CD4-positive, CD25-positive, alpha-beta regulatory T cell (primary cell): ENCODE measurements at regions not wholly inside any gene's neighbourhood (a gene's known extent, or its start where the extent isn't known, plus 50 kb on each side); places are given as distances from the start of the nearest gene placed in this dataset.

Experiments
- ATAC-seq, 2 donors: fragments of 150-1000 bp; cut with Tn5 transposase; one replicate each; pipeline ENCODE4 v1.10.0; 2021; ENCODE audit warnings: low read depth in 2 of 2, moderate number of reproducible peaks in 2 of 2, moderate library complexity in 1 of 2
- DNase-seq, 3 donors: peaks; one replicate each; pipeline versions ENCODE4 v3.0.0 to v3.0.0-alpha.2; 2012 to 2022; ENCODE audit warnings: mixed read lengths in 1 of 3
- H3K27ac ChIP-seq: one replicate; pipeline ENCODE4 v1.7.0; 2013; ENCODE audit warnings: mild to moderate bottlenecking, low read length; ENCODE audit not compliant: insufficient read depth, poor library complexity, severe bottlenecking
- H3K27me3 ChIP-seq: one replicate; pipeline ENCODE4 v1.7.0; 2013; ENCODE audit warnings: low read length; ENCODE audit not compliant: control insufficient read depth, insufficient read depth
- H3K36me3 ChIP-seq: one replicate; pipeline ENCODE4 v1.7.0; 2013; ENCODE audit warnings: mild to moderate bottlenecking, low read length, moderate library complexity; ENCODE audit not compliant: control insufficient read depth, insufficient read depth
- H3K4me1 ChIP-seq: 2 replicates; pipeline ENCODE4 v1.7.0; 2013; ENCODE audit warnings: mild to moderate bottlenecking, low read length; ENCODE audit not compliant: insufficient read depth, control insufficient read depth, poor library complexity, severe bottlenecking
- H3K4me3 ChIP-seq: one replicate; pipeline ENCODE4 v1.7.0; 2013; ENCODE audit warnings: low read depth, mild to moderate bottlenecking, low read length, moderate library complexity
- H3K9me3 ChIP-seq, 2 experiments: 1 replicate in 1 of 2; 2 replicates in 1 of 2; pipeline ENCODE4 v1.7.0; 2013; ENCODE audit warnings: low read length in 2 of 2, mild to moderate bottlenecking in 1 of 2, moderate library complexity in 1 of 2; ENCODE audit not compliant: control insufficient read depth in 2 of 2
- H3K27ac Mint-ChIP-seq, 3 donors: one replicate each; pipeline ENCODE4 v1.8.0; 2020 to 2022; ENCODE audit warnings: mild to moderate bottlenecking in 3 of 3, mixed read lengths in 3 of 3, moderate library complexity in 2 of 3
- H3K27me3 Mint-ChIP-seq: one replicate; pipeline ENCODE4 v1.8.0; 2022; ENCODE audit warnings: mild to moderate bottlenecking, mixed read lengths
- H3K36me3 Mint-ChIP-seq: one replicate; pipeline ENCODE4 v1.8.0; 2020; ENCODE audit warnings: mixed read lengths
- H3K4me1 Mint-ChIP-seq, 4 donors: one replicate each; pipeline ENCODE4 v1.8.0; 2020 to 2022; ENCODE audit warnings: mixed read lengths in 4 of 4, mild to moderate bottlenecking in 1 of 4
- H3K4me3 Mint-ChIP-seq, 4 donors: one replicate each; pipeline ENCODE4 v1.8.0; 2020 to 2022; ENCODE audit warnings: mild to moderate bottlenecking in 4 of 4, mixed read lengths in 4 of 4, moderate library complexity in 3 of 4
- H3K9me3 Mint-ChIP-seq, 7 donors: one replicate each; pipeline ENCODE4 v1.8.0; 2020 to 2022; ENCODE audit warnings: mixed read lengths in 7 of 7, mild to moderate bottlenecking in 3 of 7, moderate library complexity in 2 of 7

GRCh38 chr6:81909981-81910900 lies 157.8 kb upstream of the TENT5A start:
- no peak for ATAC-seq
- Histone ChIP-seq H3K36me3 (no peaks in the 10 kb centered on the region), H3K27me3 (no peaks in the 10 kb centered on the region), H3K27ac (no peak overlapping the region), H3K4me1 (no peaks in the 10 kb centered on the region), H3K4me3 (no peak overlapping the region), H3K9me3 (no peaks in the 10 kb centered on the region)
- no peaks in the 10 kb centered on the region for H3K36me3 Mint-ChIP-seq
- no peaks in the 10 kb centered on the region for H3K27me3 Mint-ChIP-seq
- peaks cover 0 to 4% (median 0%) of the 10 kb centered on the region in 7 donors for H3K9me3 Mint-ChIP-seq
- H3K4me1 Mint-ChIP-seq = no peaks in the 10 kb centered on the region
- no peak for DNase-seq
- H3K27ac Mint-ChIP-seq = no peak overlapping the region
- peak overlapping the region in 1 of 4 donors; percentile 24 for H3K4me3 Mint-ChIP-seq

GRCh38 chr6:81909162-81909561 lies 156.7 kb upstream of the TENT5A start:
- ATAC-seq (no peak), DNase-seq (no peak)
- Histone ChIP-seq H3K27me3 (no peaks in the 10 kb centered on the region), H3K4me1 (no peaks in the 10 kb centered on the region), H3K36me3 (no peaks in the 10 kb centered on the region), H3K4me3 (no peak overlapping the region), H3K9me3 (no peaks in the 10 kb centered on the region), H3K27ac (no peak overlapping the region)
- Mint-ChIP-seq H3K4me3 (no peak overlapping the region), H3K36me3 (no peaks in the 10 kb centered on the region), H3K9me3 (peaks cover 0 to 7% (median 0%) of the 10 kb centered on the region in 7 donors), H3K27me3 (no peaks in the 10 kb centered on the region), H3K27ac (no peak overlapping the region), H3K4me1 (no peaks in the 10 kb centered on the region)

GRCh38 chr6:81906709-81907204 lies 154.3 kb upstream of the TENT5A start:
- Histone ChIP-seq H3K36me3 (no peaks in the 10 kb centered on the region), H3K27ac (no peak overlapping the region), H3K27me3 (no peaks in the 10 kb centered on the region), H3K9me3 (no peaks in the 10 kb centered on the region), H3K4me1 (no peaks in the 10 kb centered on the region), H3K4me3 (no peak overlapping the region)
- Mint-ChIP-seq H3K9me3 (peaks cover 0 to 9% (median 4%) of the 10 kb centered on the region in 7 donors), H3K36me3 (no peaks in the 10 kb centered on the region), H3K27ac (no peak overlapping the region), H3K4me3 (no peak overlapping the region), H3K27me3 (no peaks in the 10 kb centered on the region), H3K4me1 (no peaks in the 10 kb centered on the region)
- no peak for ATAC-seq
- DNase-seq = no peak

- H3K27ac Mint-ChIP-seq = no peak overlapping the region
- Histone ChIP-seq H3K27me3 (no peaks in the 10 kb centered on the region), H3K27ac (no peak overlapping the region), H3K4me1 (no peaks in the 10 kb centered on the region), H3K9me3 (no peaks in the 10 kb centered on the region), H3K4me3 (no peak overlapping the region), H3K36me3 (no peaks in the 10 kb centered on the region)
- no peak overlapping the region for H3K4me3 Mint-ChIP-seq
- no peaks in the 10 kb centered on the region for H3K4me1 Mint-ChIP-seq
- no peaks in the 10 kb centered on the region for H3K27me3 Mint-ChIP-seq
- H3K36me3 Mint-ChIP-seq = no peaks in the 10 kb centered on the region
- DNase-seq (no peak), ATAC-seq (no peak)
- peaks cover 0 to 9% (median 4%) of the 10 kb centered on the region in 7 donors for H3K9me3 Mint-ChIP-seq
Measured at GRCh38 chr6:81906041-81906440, 153.6 kb upstream of the TENT5A start.

- peaks cover 0 to 9% (median 4%) of the 10 kb centered on the region in 7 donors for H3K9me3 Mint-ChIP-seq
- no peak for ATAC-seq
Measured at GRCh38 chr6:81901551-81901966, 149.1 kb upstream of the TENT5A start.

GRCh38 chr6:81900616-81901015 lies 148.1 kb upstream of the TENT5A start:
- H3K27me3 Mint-ChIP-seq = no peaks in the 10 kb centered on the region
- peaks cover 0 to 9% (median 4%) of the 10 kb centered on the region in 7 donors for H3K9me3 Mint-ChIP-seq
- H3K4me1 ChIP-seq = no peaks in the 10 kb centered on the region
- no peaks in the 10 kb centered on the region for H3K27me3 ChIP-seq
- no peaks in the 10 kb centered on the region for H3K36me3 ChIP-seq
- ATAC-seq (no peak), DNase-seq (no peak)
- H3K36me3 Mint-ChIP-seq = no peaks in the 10 kb centered on the region
- H3K27ac ChIP-seq = no peak overlapping the region
- H3K4me3 ChIP-seq = no peak overlapping the region
- H3K4me3 Mint-ChIP-seq = no peak overlapping the region
- no peaks in the 10 kb centered on the region for H3K9me3 ChIP-seq
- no peak overlapping the region for H3K27ac Mint-ChIP-seq
- H3K4me1 Mint-ChIP-seq = no peaks in the 10 kb centered on the region

More at GRCh38 chr6:81901551-81901966, 149.1 kb upstream of the TENT5A start:
- no peak for DNase-seq
- H3K27me3 Mint-ChIP-seq = no peaks in the 10 kb centered on the region
- H3K27me3 ChIP-seq = no peaks in the 10 kb centered on the region
- H3K4me1 Mint-ChIP-seq = no peaks in the 10 kb centered on the region
- no peak overlapping the region for H3K4me3 ChIP-seq
- no peak overlapping the region for H3K4me3 Mint-ChIP-seq
- no peaks in the 10 kb centered on the region for H3K36me3 Mint-ChIP-seq
- H3K9me3 ChIP-seq = no peaks in the 10 kb centered on the region
- no peak overlapping the region for H3K27ac Mint-ChIP-seq
- H3K27ac ChIP-seq = no peak overlapping the region
- H3K36me3 ChIP-seq = no peaks in the 10 kb centered on the region
- H3K4me1 ChIP-seq = no peaks in the 10 kb centered on the region

- Mint-ChIP-seq H3K9me3 (peaks cover 0 to 5% (median 0%) of the 10 kb centered on the region in 7 donors), H3K27ac (no peak overlapping the region), H3K36me3 (no peaks in the 10 kb centered on the region), H3K4me1 (no peaks in the 10 kb centered on the region), H3K4me3 (no peak overlapping the region), H3K27me3 (no peaks in the 10 kb centered on the region)
- Histone ChIP-seq H3K9me3 (no peaks in the 10 kb centered on the region), H3K4me3 (no peak overlapping the region), H3K36me3 (no peaks in the 10 kb centered on the region), H3K27ac (no peak overlapping the region), H3K4me1 (no peaks in the 10 kb centered on the region), H3K27me3 (no peaks in the 10 kb centered on the region)
- DNase-seq (no peak), ATAC-seq (no peak)
Measured at GRCh38 chr6:81897793-81898192, 145.3 kb upstream of the TENT5A start.
